Left lobe of liver (tissue), 2 donors: ENCODE measurements at regions not wholly inside any gene's neighbourhood (a gene's known extent, or its start where the extent isn't known, plus 50 kb on each side); places are given as distances from the start of the nearest gene placed in this dataset.
"Not testable (repeated sequence)": the region's sequence is repeated elsewhere in the genome, so short reads cannot be mapped to it uniquely, and the experiment has no call there.

Experiments
- ATAC-seq: fragments of 200-7000 bp; cut with Tn5 transposase; one replicate; pipeline ENCODE4 v1.9.1; 2020; ENCODE audit warnings: mild to moderate bottlenecking, moderate library complexity
- DNase-seq: peaks from one replicate; pipeline ENCODE4 v3.0.0-alpha.2; 2020; ENCODE audit warnings: low spot score
- donor health status: DM: no; HTN: no; CAD: no; lungs with moderate emphysema.
- donor health status: DM: no; HTN: yes; CAD: no.

- DNase-seq = no peak
- peak; percentile 24 for ATAC-seq
These were observed 125.8 kb downstream of the MRPL14 start for GRCh38 chr6:44001318-44002066.

GRCh38 chr6:44000164-44000842, 126.9 kb downstream of the MRPL14 start:
- ATAC-seq (no peak), DNase-seq (no peak)

- no peak for DNase-seq
- no peak for ATAC-seq
These were observed 127.6 kb downstream of the MRPL14 start for GRCh38 chr6:43999628-44000027.

GRCh38 chr6:43998592-43999243, 128.5 kb downstream of the MRPL14 start:
- not testable (repeated sequence) for ATAC-seq, DNase-seq

- not testable (repeated sequence) for ATAC-seq, DNase-seq
These were observed 129.2 kb downstream of the MRPL14 start for GRCh38 chr6:43997990-43998585.

GRCh38 chr6:43997345-43997677, 129.9 kb downstream of the MRPL14 start:
- ATAC-seq (no peak), DNase-seq (no peak)

- DNase-seq = no peak
- ATAC-seq = no peak
These were observed 130.5 kb downstream of the MRPL14 start for GRCh38 chr6:43996618-43997344.

- DNase-seq (no peak), ATAC-seq (no peak)
These were observed 132.1 kb downstream of the MRPL14 start for GRCh38 chr6:43995137-43995536.

GRCh38 chr6:43993881-43994523, 133.2 kb downstream of the MRPL14 start:
- ATAC-seq (no peak), DNase-seq (no peak)

- ATAC-seq (peak; percentile 87), DNase-seq (peak; percentile 81)
These were observed 134.2 kb downstream of the MRPL14 start for GRCh38 chr6:43992783-43993644.

GRCh38 chr6:43992126-43992663, 135.1 kb downstream of the MRPL14 start:
- DNase-seq (no peak), ATAC-seq (no peak)

GRCh38 chr6:43990627-43991619, 136.3 kb downstream of the MRPL14 start:
- DNase-seq = peak; percentile 60
- peak; percentile 73 for ATAC-seq

- no peak for DNase-seq
- ATAC-seq = no peak
These were observed 137.0 kb downstream of the MRPL14 start for GRCh38 chr6:43990275-43990626.

- no peak for DNase-seq
- no peak for ATAC-seq
These were observed 137.6 kb downstream of the MRPL14 start for GRCh38 chr6:43989581-43990146.

- ATAC-seq = no peak
- DNase-seq = no peak
These were observed 138.5 kb downstream of the MRPL14 start for GRCh38 chr6:43988801-43989200.

GRCh38 chr6:43987838-43988439, 139.3 kb downstream of the MRPL14 start:
- ATAC-seq (no peak), DNase-seq (no peak)

GRCh38 chr6:43986177-43986825, 141.0 kb downstream of the MRPL14 start:
- no peak for ATAC-seq
- DNase-seq = no peak
